NCI-H187 treated with DMSO at 0.1 percent for 48 hours (cell line): ENCODE measurements at regions not wholly inside any gene's neighbourhood (a gene's known extent, or its start where the extent isn't known, plus 50 kb on each side); places are given as distances from the start of the nearest gene placed in this dataset.

Experiments used
- DNase-seq: peaks from one replicate; lab custom pipeline; 2025; lab: John Stamatoyannopoulos, UW

DNA sequence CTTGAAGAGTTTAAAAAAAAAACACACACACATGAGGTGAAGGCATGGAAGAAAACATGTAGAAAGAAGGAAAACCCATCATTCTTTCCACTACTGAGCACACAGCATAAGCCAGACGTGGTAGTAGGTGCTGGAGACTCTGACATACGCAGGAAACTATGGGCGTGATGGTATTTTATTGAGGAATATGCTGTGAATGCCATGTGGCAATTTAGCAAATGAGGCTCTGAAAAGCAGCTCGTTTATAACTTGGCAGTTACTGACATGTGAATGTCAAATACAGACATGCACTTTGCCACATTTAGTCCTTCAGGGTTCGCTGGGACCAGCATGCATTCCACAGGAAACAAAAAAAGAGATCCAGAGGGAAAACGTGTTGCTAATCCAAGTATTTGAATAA is 74.3 kb upstream of the IFNAR2 start:
- no peak for DNase-seq

DNA sequence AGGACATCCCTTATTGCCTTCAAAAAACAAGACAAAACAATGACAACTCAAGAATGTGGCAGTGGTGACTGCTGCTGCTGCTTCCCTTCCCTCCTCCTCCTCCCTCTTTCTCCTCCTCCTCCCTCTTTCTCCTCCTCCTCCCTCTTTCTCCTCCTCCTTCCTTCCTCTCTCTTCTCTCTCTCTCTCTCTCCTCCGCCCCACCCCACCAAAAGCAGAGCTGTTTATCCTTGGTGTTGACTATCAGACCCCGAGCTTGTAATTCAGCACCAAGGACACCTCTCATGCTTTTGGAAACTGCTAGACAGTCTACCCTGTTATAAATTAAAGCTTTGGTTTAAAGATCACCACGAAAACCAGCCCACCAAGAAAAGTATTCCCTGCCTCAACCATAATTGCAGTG is 72.4 kb upstream of the IFNAR2 start:
- DNase-seq, result no peak

- DNase-seq, result no peak
Observed at GRCh38 chr21:33158654-33159053, 71.1 kb upstream of the IFNAR2 start.

- no peak for DNase-seq
Observed at GRCh38 chr21:33162436-33162951, 67.2 kb upstream of the IFNAR2 start.

GRCh38 chr21:33168886-33169285 is 60.9 kb upstream of the IFNAR2 start:
- DNase-seq, result no peak

- DNase-seq, result no peak
Observed at GRCh38 chr21:33169359-33169758, 60.4 kb upstream of the IFNAR2 start.

GRCh38 chr21:33171616-33172169 is 58.0 kb upstream of the IFNAR2 start:
- DNase-seq, result no peak

GRCh38 chr21:33174756-33175155 is 55.0 kb upstream of the IFNAR2 start:
- no peak for DNase-seq
